ENCODE measurements at regions not wholly inside any gene's neighbourhood (a gene's known extent, or its start where the extent isn't known, plus 50 kb on each side); places are given as distances from the start of the nearest gene placed in this dataset.
"Not testable (repeated sequence)": the region's sequence is repeated elsewhere in the genome, so short reads cannot be mapped to it uniquely, and the experiment has no call there.

- Histone ChIP-seq H3K4me1 (no peaks in the 10 kb centered on the region), H3K36me3 (no peaks in the 10 kb centered on the region), H3K27me3 (no peaks in the 10 kb centered on the region), H3K9me3 (no peaks in the 10 kb centered on the region), H3K4me3 (no peak overlapping the region), H3K27ac (no peak overlapping the region)
- intact Hi-C loops (cut with DNase I; ENCODE audit: low total_unique reads): no loop called here
- no peak for TF ChIP-seq CTCF (IDR thresholded peaks at IDR 0.05)
- DNase-seq: no peak
Measured at GRCh38 chr10:109067031-109067430, 856.3 kb downstream of the XPNPEP1 start.

DNA sequence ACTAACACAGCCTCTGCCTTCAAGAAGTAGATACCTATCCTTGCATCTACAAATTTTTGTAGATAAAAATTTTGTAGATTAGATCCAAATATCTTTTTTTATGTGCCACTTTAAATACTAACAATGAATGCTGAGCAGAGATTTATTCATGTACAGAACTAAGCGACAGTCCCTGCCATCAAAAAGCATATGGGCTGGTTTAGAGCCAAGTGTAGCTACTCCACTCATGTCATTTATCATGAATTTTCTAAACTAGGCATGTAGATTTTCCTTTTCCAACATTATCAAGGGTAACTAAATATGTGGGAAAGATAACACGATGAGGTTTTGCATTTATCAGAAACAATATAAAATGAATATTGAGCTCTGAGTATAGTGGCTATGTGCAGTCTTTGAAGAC is 857.5 kb downstream of the XPNPEP1 start:
- Histone ChIP-seq H3K4me1 (no peaks in the 10 kb centered on the region), H3K36me3 (no peaks in the 10 kb centered on the region), H3K27ac (no peak overlapping the region), H3K27me3 (no peaks in the 10 kb centered on the region), H3K9me3 (no peaks in the 10 kb centered on the region), H3K4me3 (no peak overlapping the region)
- DNase-seq: no peak
- intact Hi-C loops (cut with DNase I; ENCODE audit: low total_unique reads): no loop called here
- no peak for TF ChIP-seq CTCF (IDR thresholded peaks at IDR 0.05)

DNA sequence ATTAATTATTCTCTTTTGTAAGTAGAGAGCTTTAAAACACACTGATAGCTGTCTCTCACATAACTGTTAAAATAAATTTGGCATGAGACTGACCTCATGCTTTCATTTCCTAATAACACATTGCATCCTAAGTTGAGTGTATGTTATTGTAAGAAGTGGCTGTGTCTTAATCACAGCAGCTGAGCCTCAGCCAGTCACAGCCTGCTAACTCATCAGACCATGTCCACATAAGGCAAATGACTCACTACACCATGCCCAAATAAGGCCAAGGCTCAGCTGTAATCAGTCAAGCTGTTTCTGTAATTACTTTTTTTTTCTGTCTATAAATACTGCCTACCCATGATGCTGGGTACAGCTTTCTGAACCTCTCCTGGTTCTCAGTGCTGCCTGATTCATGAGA is 860.9 kb downstream of the XPNPEP1 start:
- Histone ChIP-seq H3K36me3 (no peaks in the 10 kb centered on the region), H3K9me3 (no peaks in the 10 kb centered on the region), H3K4me1 (no peaks in the 10 kb centered on the region), H3K27me3 (no peaks in the 10 kb centered on the region), H3K27ac (no peak overlapping the region), H3K4me3 (no peak overlapping the region)
- intact Hi-C loops (cut with DNase I; ENCODE audit: low total_unique reads): no loop called here
- no peak for TF ChIP-seq CTCF (IDR thresholded peaks at IDR 0.05)
- DNase-seq: no peak

DNA sequence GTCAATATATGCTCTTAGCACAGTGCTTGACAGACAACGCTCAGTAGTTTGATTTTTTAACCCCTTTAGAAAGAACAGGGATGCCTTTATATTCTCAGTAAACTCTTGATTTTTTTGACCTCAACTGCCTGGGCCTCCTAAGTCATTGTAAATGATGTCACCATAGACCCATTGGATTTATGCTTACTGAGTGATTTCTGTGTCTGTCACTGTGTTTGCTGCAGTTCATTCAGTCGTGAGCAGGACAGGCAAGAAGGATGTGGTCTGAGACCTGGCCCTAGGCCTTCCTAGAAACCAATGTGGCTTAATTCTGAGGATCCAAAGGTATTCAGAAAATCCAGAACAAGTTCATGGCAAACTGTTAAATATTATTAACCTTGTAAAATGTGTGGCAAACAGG is 868.1 kb downstream of the XPNPEP1 start:
- intact Hi-C loops (cut with DNase I; ENCODE audit: low total_unique reads): no loop called here
- no peaks in the 10 kb centered on the region for H3K9me3 ChIP-seq
- no peaks in the 10 kb centered on the region for H3K36me3 ChIP-seq
- no peak for DNase-seq
- no peaks in the 10 kb centered on the region for H3K27me3 ChIP-seq
- H3K4me3 ChIP-seq: no peak overlapping the region
- TF ChIP-seq CTCF (IDR thresholded peaks at IDR 0.05): no peak
- H3K27ac ChIP-seq: no peak overlapping the region
- H3K4me1 ChIP-seq: no peaks in the 10 kb centered on the region

DNA sequence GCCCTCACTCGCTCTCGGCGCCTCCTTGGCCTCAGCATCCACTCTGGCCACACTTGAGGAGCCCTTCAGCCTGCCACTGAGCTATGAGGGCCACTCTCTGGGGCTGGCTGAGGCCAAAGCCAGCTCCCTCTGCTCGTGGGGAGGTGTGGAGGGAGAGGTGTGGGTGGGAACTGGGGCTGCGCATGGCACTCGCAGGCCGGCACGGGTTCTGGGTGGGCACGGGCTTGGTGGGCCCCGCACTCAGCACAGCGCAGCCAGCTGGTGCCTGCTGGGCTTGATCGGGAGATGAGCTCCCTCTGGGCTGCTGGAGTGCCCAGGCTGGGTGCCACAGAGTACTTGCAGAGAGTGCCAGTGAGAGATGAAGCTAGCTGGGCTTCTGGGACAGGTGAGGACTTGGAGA is 875.5 kb downstream of the XPNPEP1 start:
- no peak for DNase-seq

GRCh38 chr10:109046427-109046826 is 876.9 kb downstream of the XPNPEP1 start:
- DNase-seq; H3K27ac ChIP-seq; H3K27me3 ChIP-seq; H3K4me3 ChIP-seq; H3K36me3 ChIP-seq; H3K4me1 ChIP-seq; intact Hi-C loops (cut with DNase I; ENCODE audit: low total_unique reads): not testable (repeated sequence)
- H3K9me3 ChIP-seq: peaks cover 0 to 11% (median 0%) of the 10 kb centered on the region in 3 donors

More for the DNA sequence above, 875.5 kb downstream of the XPNPEP1 start:
- H3K9me3 ChIP-seq: peaks cover 0 to 6% (median 0%) of the 10 kb centered on the region in 3 donors
- no peaks in the 10 kb centered on the region for H3K36me3 ChIP-seq
- no peak overlapping the region for H3K27ac ChIP-seq
- no peaks in the 10 kb centered on the region for H3K27me3 ChIP-seq
- no peak for TF ChIP-seq CTCF (IDR thresholded peaks at IDR 0.05)
- intact Hi-C loops (cut with DNase I; ENCODE audit: low total_unique reads): no loop called here
- H3K4me1 ChIP-seq: no peaks in the 10 kb centered on the region
- no peak overlapping the region for H3K4me3 ChIP-seq
